Smooth muscle cell (in vitro differentiated cells): ENCODE measurements at regions not wholly inside any gene's neighbourhood (a gene's known extent, or its start where the extent isn't known, plus 50 kb on each side); places are given as distances from the start of the nearest gene placed in this dataset.

ENCODE experiments used
- DNase-seq: peaks from one replicate; lab custom pipeline; 2025; ENCODE audit not compliant: unreplicated experiment; lab: John Stamatoyannopoulos, UW
- H2AFZ ChIP-seq: fragments of 200-600 bp; sonication (generic); 2 replicates; pipeline ENCODE4 v1.6.0; 2016; ENCODE audit warnings: antibody characterized with exemption, low read depth, mild to moderate bottlenecking
- H3F3A ChIP-seq: fragments of 200-600 bp; sonication (generic); 2 replicates; pipeline ENCODE4 v1.6.0; 2017; ENCODE audit warnings: antibody characterized with exemption, low read depth
- H3K27ac ChIP-seq: fragments of 200-600 bp; sonication (generic); 2 replicates; pipeline ENCODE4 v1.5.1; 2016; ENCODE audit warnings: low read depth, mild to moderate bottlenecking
- H3K27me3 ChIP-seq: fragments of 200-600 bp; sonication (generic); 2 replicates; pipeline ENCODE4 v1.6.1; 2016; ENCODE audit warnings: low read depth, mild to moderate bottlenecking
- H3K36me3 ChIP-seq: fragments of 200-600 bp; sonication (generic); 2 replicates; pipeline ENCODE4 v1.5.1; 2016; ENCODE audit warnings: low read depth
- H3K4me1 ChIP-seq: fragments of 200-600 bp; sonication (generic); 2 replicates; pipeline ENCODE4 v1.5.1; 2016; ENCODE audit warnings: low read depth
- H3K4me2 ChIP-seq: fragments of 200-600 bp; sonication (generic); 2 replicates; pipeline ENCODE4 v1.6.0; 2016; ENCODE audit warnings: mild to moderate bottlenecking
- H3K4me3 ChIP-seq: fragments of 200-600 bp; sonication (generic); 2 replicates; pipeline ENCODE4 v1.5.1; 2016; ENCODE audit warnings: mild to moderate bottlenecking
- H3K79me2 ChIP-seq: fragments of 200-600 bp; sonication (generic); 2 replicates; pipeline ENCODE4 v1.6.0; 2016; ENCODE audit warnings: low read depth, mild to moderate bottlenecking
- H3K9ac ChIP-seq: fragments of 200-600 bp; sonication (generic); 2 replicates; pipeline ENCODE4 v1.6.0; 2016; ENCODE audit warnings: low read depth
- H3K9me3 ChIP-seq: fragments of 200-600 bp; sonication (generic); replicated peaks from 2 replicates; pipeline ENCODE4 v1.5.1; 2016; ENCODE audit warnings: low read depth
- H4K20me1 ChIP-seq: fragments of 200-600 bp; sonication (generic); 2 replicates; pipeline ENCODE4 v1.6.0; 2016; ENCODE audit warnings: low read depth
- CTCF ChIP-seq: fragments of 200-600 bp; sonication (generic); IDR thresholded peaks from 2 replicates; pipeline ENCODE4 v1.5.1; 2017; ENCODE audit warnings: borderline replicate concordance, mild to moderate bottlenecking, antibody characterized with exemption; ENCODE audit not compliant: insufficient read depth, poor library complexity, severe bottlenecking
- WGBS: methylation state at CpG from one replicate; pipeline ENCODE4 v1.1.7; 2016; ENCODE audit warnings: low lambda C conversion rate; 5-methylcytosine and 5-hydroxymethylcytosine counted together

- Histone ChIP-seq H3K9me3 (no peaks in the 10 kb centered on the region), H3K36me3 (no peaks in the 10 kb centered on the region), H3K79me2 (no peaks in the 10 kb centered on the region), H4K20me1 (no peaks in the 10 kb centered on the region), H3K27me3 (no peaks in the 10 kb centered on the region), H3K4me1 (no peaks in the 10 kb centered on the region), H2AFZ (no peak overlapping the region), H3K9ac (no peak overlapping the region), H3K4me3 (no peak overlapping the region), H3K27ac (no peak overlapping the region), H3K4me2 (peak overlapping the region; percentile 0), H3F3A (peaks cover 5% of the 10 kb centered on the region)
- no peak for TF ChIP-seq CTCF
- no peak for DNase-seq
- 38% methylated on average over 5 of the region's 5 CpGs for WGBS
These were observed 75.7 kb downstream of the C18orf54 start for GRCh38 chr18:54433368-54433767.

GRCh38 chr18:54433857-54434256 lies 76.2 kb downstream of the C18orf54 start:
- no peak for DNase-seq
- TF ChIP-seq CTCF: no peak

GRCh38 chr18:54434453-54434852 lies 76.7 kb downstream of the C18orf54 start:
- Histone ChIP-seq H3F3A (peaks cover 5% of the 10 kb centered on the region), H3K36me3 (no peaks in the 10 kb centered on the region), H3K79me2 (no peaks in the 10 kb centered on the region), H3K9me3 (no peaks in the 10 kb centered on the region), H3K4me3 (no peak overlapping the region), H4K20me1 (no peaks in the 10 kb centered on the region), H3K4me1 (no peaks in the 10 kb centered on the region), H3K9ac (no peak overlapping the region), H3K4me2 (peak overlapping the region; percentile 32), H2AFZ (no peak overlapping the region), H3K27ac (no peak overlapping the region), H3K27me3 (no peaks in the 10 kb centered on the region)
- DNase-seq: no peak
- no peak for TF ChIP-seq CTCF
- WGBS: 31% methylated on average over 1 of the region's 1 CpG

More at GRCh38 chr18:54433857-54434256, 76.2 kb downstream of the C18orf54 start:
- no peaks in the 10 kb centered on the region for H3K27me3 ChIP-seq
- H2AFZ ChIP-seq: no peak overlapping the region
- WGBS: 19% methylated on average over 1 of the region's 1 CpG
- peaks cover 5% of the 10 kb centered on the region for H3F3A ChIP-seq
- no peak overlapping the region for H3K4me3 ChIP-seq
- H3K9me3 ChIP-seq: no peaks in the 10 kb centered on the region
- no peaks in the 10 kb centered on the region for H3K79me2 ChIP-seq
- no peaks in the 10 kb centered on the region for H4K20me1 ChIP-seq
- H3K9ac ChIP-seq: no peak overlapping the region
- H3K4me2 ChIP-seq: peak overlapping the region; percentile 32
- H3K27ac ChIP-seq: no peak overlapping the region
- H3K36me3 ChIP-seq: no peaks in the 10 kb centered on the region
- H3K4me1 ChIP-seq: no peaks in the 10 kb centered on the region

GRCh38 chr18:54436501-54436900 lies 78.8 kb downstream of the C18orf54 start:
- no peak overlapping the region for H3K4me3 ChIP-seq
- H3K4me2 ChIP-seq: no peak overlapping the region
- no peaks in the 10 kb centered on the region for H3K4me1 ChIP-seq
- WGBS: 63% methylated on average over 5 of the region's 5 CpGs
- no peaks in the 10 kb centered on the region for H3K9me3 ChIP-seq
- no peak overlapping the region for H2AFZ ChIP-seq
- peaks cover 5% of the 10 kb centered on the region for H3F3A ChIP-seq
- H4K20me1 ChIP-seq: no peaks in the 10 kb centered on the region
- TF ChIP-seq CTCF: no peak
- H3K27me3 ChIP-seq: no peaks in the 10 kb centered on the region
- no peak overlapping the region for H3K9ac ChIP-seq
- no peak overlapping the region for H3K27ac ChIP-seq
- DNase-seq: no peak
- H3K36me3 ChIP-seq: no peaks in the 10 kb centered on the region
- H3K79me2 ChIP-seq: no peaks in the 10 kb centered on the region
